ENCODE measurements at regions not wholly inside any gene's neighbourhood (a gene's known extent, or its start where the extent isn't known, plus 50 kb on each side); places are given as distances from the start of the nearest gene placed in this dataset.

- DNase-seq, result no peak
- Histone ChIP-seq H3K27me3 (ENCODE audit: insufficient read depth, low read depth, severe bottlenecking) (no peaks in the 10 kb centered on the region), H3K27ac (no peak overlapping the region), H3K9me3 (ENCODE audit: severe bottlenecking) (no peaks in the 10 kb centered on the region), H3K4me3 (ENCODE audit: low read depth, low read length) (no peak overlapping the region), H3K36me3 (no peaks in the 10 kb centered on the region)
- TF ChIP-seq CTCF (IDR thresholded peaks at IDR 0.05; ENCODE audit: low read depth, low read length), result no peak
These were observed 192.9 kb upstream of the NUDT4 start for GRCh38 chr12:93184672-93185368.

- TF ChIP-seq CTCF (IDR thresholded peaks at IDR 0.05; ENCODE audit: low read depth, low read length), result no peak
- H3K4me3 ChIP-seq (ENCODE audit: low read depth, low read length), result no peak overlapping the region
These were observed 192.4 kb upstream of the NUDT4 start for GRCh38 chr12:93185369-93185741.

GRCh38 chr12:93186131-93186530 lies 191.6 kb upstream of the NUDT4 start:
- no peaks in the 10 kb centered on the region for H3K9me3 ChIP-seq (ENCODE audit: severe bottlenecking)
- no peak overlapping the region for H3K27ac ChIP-seq
- DNase-seq, result no peak
- TF ChIP-seq CTCF (IDR thresholded peaks at IDR 0.05; ENCODE audit: low read depth, low read length), result no peak
- H3K27me3 ChIP-seq (ENCODE audit: insufficient read depth, low read depth, severe bottlenecking), result no peaks in the 10 kb centered on the region
- H3K36me3 ChIP-seq, result no peaks in the 10 kb centered on the region
- H3K4me3 ChIP-seq (ENCODE audit: low read depth, low read length), result no peak overlapping the region

More at GRCh38 chr12:93185369-93185741, 192.4 kb upstream of the NUDT4 start:
- no peaks in the 10 kb centered on the region for H3K36me3 ChIP-seq
- H3K27ac ChIP-seq, result no peak overlapping the region
- DNase-seq, result no peak
- no peaks in the 10 kb centered on the region for H3K9me3 ChIP-seq (ENCODE audit: severe bottlenecking)
- H3K27me3 ChIP-seq (ENCODE audit: insufficient read depth, low read depth, severe bottlenecking), result no peaks in the 10 kb centered on the region

GRCh38 chr12:93186621-93187020 lies 191.1 kb upstream of the NUDT4 start:
- DNase-seq, result no peak
- no peak overlapping the region for H3K4me3 ChIP-seq (ENCODE audit: low read depth, low read length)
- no peaks in the 10 kb centered on the region for H3K36me3 ChIP-seq
- no peak for TF ChIP-seq CTCF (IDR thresholded peaks at IDR 0.05; ENCODE audit: low read depth, low read length)
- H3K27ac ChIP-seq, result no peak overlapping the region
- H3K9me3 ChIP-seq (ENCODE audit: severe bottlenecking), result no peaks in the 10 kb centered on the region
- H3K27me3 ChIP-seq (ENCODE audit: insufficient read depth, low read depth, severe bottlenecking), result no peaks in the 10 kb centered on the region

GRCh38 chr12:93191423-93191822 lies 186.3 kb upstream of the NUDT4 start:
- no peak overlapping the region for H3K4me3 ChIP-seq (ENCODE audit: low read depth, low read length)
- H3K27ac ChIP-seq, result no peak overlapping the region
- H3K36me3 ChIP-seq, result no peaks in the 10 kb centered on the region
- H3K27me3 ChIP-seq (ENCODE audit: insufficient read depth, low read depth, severe bottlenecking), result no peaks in the 10 kb centered on the region
- H3K9me3 ChIP-seq (ENCODE audit: severe bottlenecking), result no peaks in the 10 kb centered on the region
- no peak for TF ChIP-seq CTCF (IDR thresholded peaks at IDR 0.05; ENCODE audit: low read depth, low read length)
- DNase-seq, result no peak

- Histone ChIP-seq H3K9me3 (ENCODE audit: severe bottlenecking) (no peaks in the 10 kb centered on the region), H3K4me3 (ENCODE audit: low read depth, low read length) (no peak overlapping the region), H3K36me3 (no peaks in the 10 kb centered on the region), H3K27ac (no peak overlapping the region), H3K27me3 (ENCODE audit: insufficient read depth, low read depth, severe bottlenecking) (no peaks in the 10 kb centered on the region)
- DNase-seq, result no peak
- TF ChIP-seq CTCF (IDR thresholded peaks at IDR 0.05; ENCODE audit: low read depth, low read length), result no peak
These were observed 185.8 kb upstream of the NUDT4 start for GRCh38 chr12:93191956-93192355.

All from WERI-Rb-1 (cell line).